ENCODE measurements at regions not wholly inside any gene's neighbourhood (a gene's known extent, or its start where the extent isn't known, plus 50 kb on each side); places are given as distances from the start of the nearest gene placed in this dataset.

- TF ChIP-seq EZH2 (IDR thresholded peaks at IDR 0.05; ENCODE audit: borderline replicate concordance, low read depth, low read length, severe bottlenecking) (no peak), CTCF (IDR thresholded peaks at IDR 0.05; ENCODE audit: borderline replicate concordance, extremely low read depth, low read length, poor library complexity, severe bottlenecking) (no peak)
- Histone ChIP-seq H3K27ac (ENCODE audit: low read length) (no peak overlapping the region), H3K27me3 (ENCODE audit: insufficient read depth, low read length, poor library complexity) (no peaks in the 10 kb centered on the region), H4K20me1 (ENCODE audit: insufficient read depth, low read length) (no peaks in the 10 kb centered on the region), H3K4me1 (ENCODE audit: insufficient read depth, low read length) (no peaks in the 10 kb centered on the region), H3K9me3 (ENCODE audit: insufficient read depth, low read length, severe bottlenecking) (peaks cover 2% of the 10 kb centered on the region), H3K4me3 (ENCODE audit: low read depth in 1 of 2, low read length in 2 of 2) (no peak overlapping the region), H3K79me2 (ENCODE audit: insufficient read depth, low read length) (no peaks in the 10 kb centered on the region), H2AFZ (ENCODE audit: low read depth, low read length) (no peak overlapping the region), H3K36me3 (ENCODE audit: insufficient read depth, low read length) (no peaks in the 10 kb centered on the region), H3K9ac (ENCODE audit: low read depth, low read length) (no peak overlapping the region), H3K4me2 (ENCODE audit: insufficient read depth, low read length) (no peak overlapping the region)
- ATAC-seq (ENCODE audit: insufficient read depth, low read depth) = no peak
- DNase-seq = no peak
Measured at GRCh38 chr15:95235033-95235432, 1003.7 kb downstream of the MCTP2 start.

- no peaks in the 10 kb centered on the region for H3K9me3 ChIP-seq (ENCODE audit: insufficient read depth, low read length, severe bottlenecking)
- no peak for DNase-seq
- no peaks in the 10 kb centered on the region for H3K79me2 ChIP-seq (ENCODE audit: insufficient read depth, low read length)
- no peak for ATAC-seq (ENCODE audit: insufficient read depth, low read depth)
- H3K27ac ChIP-seq (ENCODE audit: low read length) = no peak overlapping the region
- H3K9ac ChIP-seq (ENCODE audit: low read depth, low read length) = no peak overlapping the region
- H3K4me1 ChIP-seq (ENCODE audit: insufficient read depth, low read length) = no peaks in the 10 kb centered on the region
- no peak overlapping the region for H3K4me2 ChIP-seq (ENCODE audit: insufficient read depth, low read length)
- no peaks in the 10 kb centered on the region for H4K20me1 ChIP-seq (ENCODE audit: insufficient read depth, low read length)
- no peaks in the 10 kb centered on the region for H3K27me3 ChIP-seq (ENCODE audit: insufficient read depth, low read length, poor library complexity)
- H3K4me3 ChIP-seq (ENCODE audit: low read depth in 1 of 2, low read length in 2 of 2) = no peak overlapping the region
- no peak overlapping the region for H2AFZ ChIP-seq (ENCODE audit: low read depth, low read length)
- TF ChIP-seq EZH2 (IDR thresholded peaks at IDR 0.05; ENCODE audit: borderline replicate concordance, low read depth, low read length, severe bottlenecking) (no peak), CTCF (IDR thresholded peaks at IDR 0.05; ENCODE audit: borderline replicate concordance, extremely low read depth, low read length, poor library complexity, severe bottlenecking) (no peak)
- no peaks in the 10 kb centered on the region for H3K36me3 ChIP-seq (ENCODE audit: insufficient read depth, low read length)
Measured at GRCh38 chr15:95247071-95247984, 1016.0 kb downstream of the MCTP2 start.

GRCh38 chr15:95249524-95249923, 1018.2 kb downstream of the MCTP2 start:
- no peak overlapping the region for H3K27ac ChIP-seq (ENCODE audit: low read length)
- no peak overlapping the region for H3K9ac ChIP-seq (ENCODE audit: low read depth, low read length)
- ATAC-seq (ENCODE audit: insufficient read depth, low read depth) (no peak), DNase-seq (no peak)
- peaks cover 2% of the 10 kb centered on the region for H3K27me3 ChIP-seq (ENCODE audit: insufficient read depth, low read length, poor library complexity)
- H2AFZ ChIP-seq (ENCODE audit: low read depth, low read length) = no peak overlapping the region
- H4K20me1 ChIP-seq (ENCODE audit: insufficient read depth, low read length) = no peaks in the 10 kb centered on the region
- no peaks in the 10 kb centered on the region for H3K4me1 ChIP-seq (ENCODE audit: insufficient read depth, low read length)
- no peaks in the 10 kb centered on the region for H3K9me3 ChIP-seq (ENCODE audit: insufficient read depth, low read length, severe bottlenecking)
- no peak overlapping the region for H3K4me3 ChIP-seq (ENCODE audit: low read depth in 1 of 2, low read length in 2 of 2)
- no peaks in the 10 kb centered on the region for H3K36me3 ChIP-seq (ENCODE audit: insufficient read depth, low read length)
- H3K4me2 ChIP-seq (ENCODE audit: insufficient read depth, low read length) = no peak overlapping the region
- no peaks in the 10 kb centered on the region for H3K79me2 ChIP-seq (ENCODE audit: insufficient read depth, low read length)
- TF ChIP-seq CTCF (IDR thresholded peaks at IDR 0.05; ENCODE audit: borderline replicate concordance, extremely low read depth, low read length, poor library complexity, severe bottlenecking) (no peak), EZH2 (IDR thresholded peaks at IDR 0.05; ENCODE audit: borderline replicate concordance, low read depth, low read length, severe bottlenecking) (no peak)
